K562 (cell line): ENCODE measurements at regions not wholly inside any gene's neighbourhood (a gene's known extent, or its start where the extent isn't known, plus 50 kb on each side); places are given as distances from the start of the nearest gene placed in this dataset.

ENCODE experiments used
- ATAC-seq: fragments of 200-7000 bp; cut with Tn5 transposase; 3 replicates; pipeline ENCODE4 v1.9.1; 2020; ENCODE audit warnings: moderate library complexity
- BruUV-seq: library from RNA; stranded (reverse); fragments of 400-500 nt; replicated peaks from 2 replicates; lab custom pipeline; 2021; lab: Mats Ljungman, UMichigan
- CTCF ChIA-PET: fragments of 300-600 bp; formaldehyde crosslinking; extraction: SDS; loops from one replicate; lab custom pipeline; 2021; ENCODE audit warnings: low intra/inter-chr PET ratio; lab: Yijun Ruan, JAX
- POLR2A ChIA-PET: fragments of 300-600, 350-650 bp; sonication (Branson Sonifier 250); formaldehyde crosslinking; extraction: SDS; loops from one replicate; lab custom pipeline; 2021; ENCODE audit warnings: antibody characterized with exemption, inconsistent platforms; lab: Yijun Ruan, JAX
- DNase-seq, 4 experiments: peaks; one replicate each; pipeline versions ENCODE4 v3.0.0 to v3.0.0-alpha.2; 2011 to 2018; ENCODE audit warnings: low spot score in 3 of 4, mixed read lengths in 3 of 4; ENCODE audit errors: extremely low read depth in 1 of 4
- FAIRE-seq: peaks from 2 replicates; lab custom pipeline; 2011; peaks lifted over from hg19 to GRCh38; lab: Jason Lieb, UNC
- H2AFZ ChIP-seq: 2 replicates; pipeline ENCODE4 v1.6.0; 2011; ENCODE audit warnings: low read depth, low read length, control low read depth, inconsistent platforms
- H3K27ac ChIP-seq: fragments of 200-600 bp; 3 replicates; pipeline ENCODE4 v1.8.0; 2011; ENCODE audit warnings: low read depth, mild to moderate bottlenecking, control low read depth, inconsistent platforms, low read length, moderate library complexity, mixed read lengths; ENCODE audit errors: extremely low read depth
- H3K27me3 ChIP-seq, 2 experiments: fragments of 300-600 bp in 1 of 2; 2 replicates in 1 of 2; 3 replicates in 1 of 2; pipeline versions ENCODE4 v1.6.0 to v1.8.0; 2011; ENCODE audit warnings: inconsistent platforms in 2 of 2, low read length in 2 of 2, mild to moderate bottlenecking in 1 of 2, mixed read lengths in 1 of 2, moderate library complexity in 1 of 2; ENCODE audit not compliant: control insufficient read depth in 2 of 2, insufficient read depth in 2 of 2
- H3K36me3 ChIP-seq: fragments of 300-600 bp; 3 replicates; pipeline ENCODE4 v1.8.0; 2011; ENCODE audit warnings: mild to moderate bottlenecking, low read length, inconsistent platforms; ENCODE audit not compliant: control insufficient read depth, insufficient read depth
- H3K4me1 ChIP-seq, 2 experiments: fragments of 200-600 bp in 1 of 2; replicated peaks in 1 of 2; 2 replicates in 1 of 2; 3 replicates in 1 of 2; pipeline versions ENCODE4 v1.5.1 to v1.8.0; 2011; ENCODE audit warnings: inconsistent platforms in 2 of 2, low read length in 2 of 2, mild to moderate bottlenecking in 1 of 2, mixed read lengths in 1 of 2, moderate library complexity in 1 of 2; ENCODE audit not compliant: control insufficient read depth in 2 of 2, insufficient read depth in 2 of 2
- H3K4me2 ChIP-seq: 2 replicates; pipeline ENCODE4 v1.6.1; 2011; ENCODE audit warnings: low read length, control low read depth, inconsistent platforms, mixed read lengths; ENCODE audit not compliant: insufficient read depth
- H3K4me3 ChIP-seq: fragments of 200-600 bp; sonication (generic), shearing (Covaris generic); 2 replicates; pipeline ENCODE4 v1.5.1; 2016; ENCODE audit warnings: control low read depth, inconsistent platforms
- H3K79me2 ChIP-seq: fragments of 200-600 bp; 3 replicates; pipeline ENCODE4 v1.8.0; 2011; ENCODE audit warnings: low read length, inconsistent platforms; ENCODE audit not compliant: control insufficient read depth, insufficient read depth
- H3K9ac ChIP-seq, 2 experiments: 2 replicates each; pipeline versions ENCODE4 v1.6.0 to v1.6.1; 2011; ENCODE audit warnings: low read depth in 2 of 2, low read length in 2 of 2, control low read depth in 1 of 2, inconsistent platforms in 1 of 2, mild to moderate bottlenecking in 1 of 2, mixed read lengths in 1 of 2; ENCODE audit not compliant: insufficient read depth in 1 of 2
- H3K9me1 ChIP-seq: one replicate; pipeline ENCODE4 v1.6.0; 2011; ENCODE audit warnings: inconsistent platforms, mild to moderate bottlenecking, low read length, moderate library complexity; ENCODE audit not compliant: control insufficient read depth, insufficient read depth
- H3K9me3 ChIP-seq: replicated peaks from 2 replicates; pipeline ENCODE4 v1.5.1; 2011; ENCODE audit warnings: low read depth, low read length, inconsistent platforms; ENCODE audit not compliant: control insufficient read depth, insufficient read depth
- H4K20me1 ChIP-seq: replicated peaks from 2 replicates; pipeline ENCODE4 v1.6.1; 2011; ENCODE audit warnings: low read length, inconsistent platforms, mixed read lengths; ENCODE audit not compliant: control insufficient read depth, insufficient read depth
- CBFB ChIP-seq: sonication (generic); formaldehyde crosslinking; IDR thresholded peaks from 2 replicates; pipeline ENCODE4 v1.4.0; 2020; ENCODE audit warnings: mild to moderate bottlenecking, missing genetic modification reagents
- CHCHD3 ChIP-seq: fragments of 250-450 bp; sonication (Bioruptor Pico); IDR thresholded peaks from 2 replicates; pipeline ENCODE4 v2.1.2; 2022; ENCODE audit warnings: mild to moderate bottlenecking
- ETS2 ChIP-seq: IDR thresholded peaks from 2 replicates; pipeline ENCODE4 v1.6.1; 2016; ENCODE audit warnings: borderline replicate concordance, missing genetic modification characterization, mild to moderate bottlenecking, moderate library complexity, missing compliant biosample characterization; ENCODE audit not compliant: poor library complexity, severe bottlenecking
- IRF1 ChIP-seq: sonication (generic); formaldehyde crosslinking; IDR thresholded peaks from 2 replicates; pipeline ENCODE4 v1.8.0; 2022; ENCODE audit warnings: missing genetic modification reagents, mild to moderate bottlenecking, borderline replicate concordance
- POLR2H ChIP-seq: IDR thresholded peaks from 2 replicates; pipeline ENCODE4 v1.6.1; 2016; ENCODE audit warnings: missing genetic modification characterization, low read depth, mild to moderate bottlenecking, control low read depth, missing compliant biosample characterization, moderate library complexity
- PYGO2 ChIP-seq: fragments of 450-650 bp; IDR thresholded peaks from 2 replicates; pipeline ENCODE4 v1.6.1; 2016; ENCODE audit warnings: mild to moderate bottlenecking, missing genetic modification characterization, moderate library complexity, missing compliant biosample characterization
- SMARCE1 ChIP-seq: fragments of 450-650 bp; IDR thresholded peaks from 2 replicates; pipeline ENCODE4 v1.7.1; 2016; ENCODE audit warnings: mild to moderate bottlenecking
- ZC3H11A ChIP-seq: IDR thresholded peaks from 2 replicates; pipeline ENCODE4 v1.6.1; 2012; ENCODE audit warnings: low read depth, low read length, improper control_type of control experiment
- ZFP36 ChIP-seq: fragments of 150-350 bp; IDR thresholded peaks from 2 replicates; pipeline ENCODE4 v1.6.1; 2018; ENCODE audit warnings: low read length, low read depth; ENCODE audit not compliant: partially characterized antibody
- in situ Hi-C: fragments of 300-500 bp; cut with MboI; formaldehyde crosslinking; loops from 4 replicates; pipeline ENCODE4 v1.15.0; 2018; ENCODE audit warnings: inconsistent platforms, mixed read lengths
- intact Hi-C: fragments of 100-400 bp; cut with micrococcal nuclease; formaldehyde crosslinking; loops from 2 replicates; pipeline ENCODE4 v1.14.2; 2022
- TF ChIP-seq, protein P1 (sequence below): fragments of 250-450 bp; sonication (Bioruptor Pico); IDR thresholded peaks from 2 replicates; pipeline ENCODE4 v1.4.0; 2020; ENCODE audit warnings: mild to moderate bottlenecking, moderate library complexity, borderline replicate concordance

DNA sequence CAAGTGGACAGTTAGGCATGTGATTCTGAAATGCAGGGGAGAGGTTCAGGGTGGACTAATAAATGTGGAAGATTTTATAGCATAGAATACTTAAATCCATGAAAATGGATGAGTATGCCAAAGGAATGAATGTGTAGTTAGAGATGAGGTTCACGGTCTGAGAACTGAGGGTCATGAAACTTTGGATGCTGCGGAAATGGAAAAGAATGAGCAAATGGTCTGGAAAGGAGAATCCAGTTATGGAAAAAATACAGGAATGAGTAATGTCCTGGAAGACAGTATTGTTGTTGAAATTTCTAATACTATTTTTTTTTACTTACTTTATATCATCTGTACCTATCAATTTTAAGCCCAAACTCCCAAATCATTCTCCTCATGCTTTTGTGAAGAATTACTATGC, 2369.4 kb downstream of the MAT2B start (continued):
- TF ChIP-seq ETS2 (tag) (no peak), ZC3H11A (no peak), CHCHD3 (CRISPR knock-in tag) (no peak), POLR2H (tag) (no peak), PYGO2 (tag) (no peak), SMARCE1 (no peak)
- TF ChIP-seq, protein P1, sequence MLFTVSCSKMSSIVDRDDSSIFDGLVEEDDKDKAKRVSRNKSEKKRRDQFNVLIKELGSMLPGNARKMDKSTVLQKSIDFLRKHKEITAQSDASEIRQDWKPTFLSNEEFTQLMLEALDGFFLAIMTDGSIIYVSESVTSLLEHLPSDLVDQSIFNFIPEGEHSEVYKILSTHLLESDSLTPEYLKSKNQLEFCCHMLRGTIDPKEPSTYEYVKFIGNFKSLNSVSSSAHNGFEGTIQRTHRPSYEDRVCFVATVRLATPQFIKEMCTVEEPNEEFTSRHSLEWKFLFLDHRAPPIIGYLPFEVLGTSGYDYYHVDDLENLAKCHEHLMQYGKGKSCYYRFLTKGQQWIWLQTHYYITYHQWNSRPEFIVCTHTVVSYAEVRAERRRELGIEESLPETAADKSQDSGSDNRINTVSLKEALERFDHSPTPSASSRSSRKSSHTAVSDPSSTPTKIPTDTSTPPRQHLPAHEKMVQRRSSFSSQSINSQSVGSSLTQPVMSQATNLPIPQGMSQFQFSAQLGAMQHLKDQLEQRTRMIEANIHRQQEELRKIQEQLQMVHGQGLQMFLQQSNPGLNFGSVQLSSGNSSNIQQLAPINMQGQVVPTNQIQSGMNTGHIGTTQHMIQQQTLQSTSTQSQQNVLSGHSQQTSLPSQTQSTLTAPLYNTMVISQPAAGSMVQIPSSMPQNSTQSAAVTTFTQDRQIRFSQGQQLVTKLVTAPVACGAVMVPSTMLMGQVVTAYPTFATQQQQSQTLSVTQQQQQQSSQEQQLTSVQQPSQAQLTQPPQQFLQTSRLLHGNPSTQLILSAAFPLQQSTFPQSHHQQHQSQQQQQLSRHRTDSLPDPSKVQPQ (CRISPR knock-in tag) = no peak

- no peak overlapping the region for H2AFZ ChIP-seq
- no peak for FAIRE-seq
- no peaks in the 10 kb centered on the region for H3K79me2 ChIP-seq
- no peak overlapping the region for H3K9ac ChIP-seq
- intact Hi-C loops (no loop called here), in situ Hi-C loops (no loop called here)
- DNase-seq = no peak
- no peaks in the 10 kb centered on the region for H3K9me3 ChIP-seq
- no peaks in the 10 kb centered on the region for H3K36me3 ChIP-seq
- no peaks in the 10 kb centered on the region for H3K9me1 ChIP-seq
- ChIA-PET POLR2A (no interaction called here), CTCF (no interaction called here)
- no peaks in the 10 kb centered on the region for H4K20me1 ChIP-seq
- H3K4me1 ChIP-seq = no peaks in the 10 kb centered on the region
- BruUV-seq = no TSS peak
- ATAC-seq = no peak
- no peak for TF ChIP-seq ZFP36
- no peak for TF ChIP-seq IRF1
- TF ChIP-seq CBFB (CRISPR knock-in tag) = no peak
- no peaks in the 10 kb centered on the region for H3K27me3 ChIP-seq
- no peak overlapping the region for H3K4me2 ChIP-seq
- H3K27ac ChIP-seq = no peak overlapping the region
- H3K4me3 ChIP-seq = no peak overlapping the region
These were observed 2371.1 kb downstream of the MAT2B start for GRCh38 chr5:165876538-165876937.
